H1 (cell line): ENCODE measurements at regions not wholly inside any gene's neighbourhood (a gene's known extent, or its start where the extent isn't known, plus 50 kb on each side); places are given as distances from the start of the nearest gene placed in this dataset.

Source experiments
- ATF3 ChIP-seq: IDR thresholded peaks from 2 replicates; pipeline ENCODE4 v1.6.1; 2011; ENCODE audit warnings: low read depth, mild to moderate bottlenecking, low read length; ENCODE audit not compliant: insufficient read depth
- CHD7 ChIP-seq: fragments of 300-600 bp; sonication (generic); IDR thresholded peaks from 2 replicates; pipeline ENCODE4 v1.7.1; 2012; ENCODE audit warnings: low read length, moderate library complexity, mild to moderate bottlenecking, inconsistent platforms; ENCODE audit not compliant: insufficient replicate concordance
- EGR1 ChIP-seq: IDR thresholded peaks from 2 replicates; pipeline ENCODE4 v1.6.1; 2011; ENCODE audit warnings: low read depth, low read length, borderline replicate concordance
- JUND ChIP-seq: IDR thresholded peaks from 2 replicates; pipeline ENCODE4 v1.6.1; 2011; ENCODE audit warnings: mild to moderate bottlenecking, improper control_type of control experiment, low read length
- SP4 ChIP-seq: IDR thresholded peaks from 2 replicates; pipeline ENCODE4 v1.6.1; 2012; ENCODE audit warnings: low read length, inconsistent platforms

- TF ChIP-seq CHD7 (no peak), EGR1 (no peak), JUND (no peak), ATF3 (no peak), SP4 (no peak)
Measured at GRCh38 chr6:3594201-3594600, 137.4 kb upstream of the SLC22A23 start (continued).
